Posterior vena cava (tissue), 2 donors: ENCODE measurements at regions not wholly inside any gene's neighbourhood (a gene's known extent, or its start where the extent isn't known, plus 50 kb on each side); places are given as distances from the start of the nearest gene placed in this dataset.

ENCODE experiments used
- DNase-seq: peaks from one replicate; pipeline ENCODE4 v3.0.0-alpha.2; 2020; ENCODE audit warnings: low spot score
- intact Hi-C, 2 donors: fragments of 100-400 bp; cut with DNase I; formaldehyde crosslinking; loops; one replicate each; pipeline versions ENCODE4 v1.14.1 to v1.14.2; 2022 to 2023
- donor health status: DM: yes; HTN: yes; CAD: no.
- donor health status: DM: yes; HTN: yes; CAD: no.

- no peak for DNase-seq
- intact Hi-C loops: no loop called here
Measured at GRCh38 chr10:110372656-110373055, 67.9 kb upstream of the SMNDC1 start.

GRCh38 chr10:110373059-110373458 is 68.3 kb upstream of the SMNDC1 start:
- DNase-seq: no peak
- intact Hi-C loops: no loop called here

GRCh38 chr10:110373857-110374654 is 69.3 kb upstream of the SMNDC1 start:
- intact Hi-C loops: no loop called here
- no peak for DNase-seq

GRCh38 chr10:110375121-110375520 is 70.4 kb upstream of the SMNDC1 start:
- intact Hi-C loops: no loop called here
- no peak for DNase-seq

GRCh38 chr10:110376021-110376766 is 71.5 kb upstream of the SMNDC1 start:
- intact Hi-C loops: no loop called here

GRCh38 chr10:110376767-110377160 is 72.0 kb upstream of the SMNDC1 start:
- no peak for DNase-seq
- intact Hi-C loops: no loop called here

More at GRCh38 chr10:110376021-110376766, 71.5 kb upstream of the SMNDC1 start:
- DNase-seq: no peak

- intact Hi-C loops: no loop called here
- no peak for DNase-seq
Measured at GRCh38 chr10:110378006-110378405, 73.3 kb upstream of the SMNDC1 start.

- no peak for DNase-seq
- intact Hi-C loops: no loop called here
Measured at GRCh38 chr10:110378533-110379108, 73.9 kb upstream of the SMNDC1 start.

GRCh38 chr10:110379831-110380230 is 75.1 kb upstream of the SMNDC1 start:
- no peak for DNase-seq
- intact Hi-C loops: no loop called here

GRCh38 chr10:110380293-110380692 is 75.6 kb upstream of the SMNDC1 start:
- intact Hi-C loops: no loop called here
- no peak for DNase-seq

GRCh38 chr10:110382695-110383094 is 78.0 kb upstream of the SMNDC1 start:
- intact Hi-C loops: no loop called here
- no peak for DNase-seq

GRCh38 chr10:110387617-110387982 is 82.9 kb upstream of the SMNDC1 start:
- DNase-seq: no peak
- intact Hi-C loops: no loop called here

- intact Hi-C loops: no loop called here
- DNase-seq: no peak
Measured at GRCh38 chr10:110387983-110388686, 83.4 kb upstream of the SMNDC1 start.

GRCh38 chr10:110388687-110389052 is 84.0 kb upstream of the SMNDC1 start:
- no peak for DNase-seq
- intact Hi-C loops: no loop called here

- no peak for DNase-seq
- intact Hi-C loops: no loop called here
Measured at GRCh38 chr10:110389255-110389654, 84.5 kb upstream of the SMNDC1 start.

GRCh38 chr10:110391541-110391940 is 86.8 kb upstream of the SMNDC1 start:
- no peak for DNase-seq
- intact Hi-C loops: loop anchor here in 1 of 2 donors (1.0 kb wide), 1 partner anchor 73 kb away; no protein-coding TSS in a partner anchor

GRCh38 chr10:110392121-110392520 is 87.4 kb upstream of the SMNDC1 start:
- intact Hi-C loops: no loop called here
- DNase-seq: no peak

- DNase-seq: no peak
- intact Hi-C loops: no loop called here
Measured at GRCh38 chr10:110392868-110393740, 88.4 kb upstream of the SMNDC1 start.

GRCh38 chr10:110393866-110394265 is 89.1 kb upstream of the SMNDC1 start:
- intact Hi-C loops: no loop called here

More at GRCh38 chr10:110393866-110394265, 89.1 kb upstream of the SMNDC1 start:
- DNase-seq: no peak
